K562 (cell line): ENCODE measurements at regions not wholly inside any gene's neighbourhood (a gene's known extent, or its start where the extent isn't known, plus 50 kb on each side); places are given as distances from the start of the nearest gene placed in this dataset.

ENCODE experiments used
- BHLHE40 ChIP-seq: IDR thresholded peaks from 2 replicates; pipeline ENCODE4 v1.6.1; 2011; ENCODE audit warnings: low read length, improper control_type of control experiment
- CEBPB ChIP-seq: fragments of 450-650 bp; IDR thresholded peaks from 2 replicates; pipeline ENCODE4 v1.6.1; 2016; ENCODE audit warnings: missing genetic modification characterization, missing compliant biosample characterization
- GTF2A2 ChIP-seq: IDR thresholded peaks from 2 replicates; pipeline ENCODE4 v1.6.1; 2016; ENCODE audit warnings: mild to moderate bottlenecking, missing genetic modification characterization, missing compliant biosample characterization
- MGA ChIP-seq: fragments of 450-650 bp; IDR thresholded peaks from 2 replicates; pipeline ENCODE4 v1.6.1; 2016; ENCODE audit warnings: mild to moderate bottlenecking, moderate library complexity
- RCOR1 ChIP-seq, 2 experiments: IDR thresholded peaks; 2 replicates each; pipeline ENCODE4 v1.6.1; 2012; ENCODE audit warnings: low read depth in 2 of 2, low read length in 2 of 2, borderline replicate concordance in 1 of 2, improper control_type of control experiment in 1 of 2
- VEZF1 ChIP-seq: fragments of 200-800 bp; sonication (Bioruptor generic); IDR thresholded peaks from 2 replicates; pipeline ENCODE4 v1.6.1; 2017; ENCODE audit warnings: missing genetic modification characterization, missing compliant biosample characterization
- YBX1 ChIP-seq: fragments of 450-650 bp; IDR thresholded peaks from 2 replicates; pipeline ENCODE4 v1.7.1; 2016; ENCODE audit warnings: mild to moderate bottlenecking

- TF ChIP-seq BHLHE40 (peak; percentile 81), CEBPB (tag) (peak; percentile 67; the same call in 1 of the 2 replicates), MGA (no peak; the same call in 1 of the 2 replicates), VEZF1 (CRISPR knock-in tag) (peak; percentile 52; the same call in 1 of the 2 replicates), GTF2A2 (no peak), RCOR1 (IDR thresholded peaks at IDR 0.05; ENCODE audit: borderline replicate concordance in 1 of 2, low read depth in 2 of 2, low read length in 2 of 2) (peak in 1 of 2 experiments; percentile 72; a peak in 2 of 4 replicates), YBX1 (no peak)
Measured at GRCh38 chr21:35614396-35614921, 445.9 kb downstream of the SETD4 start (continued).
